ENCODE measurements at regions not wholly inside any gene's neighbourhood (a gene's known extent, or its start where the extent isn't known, plus 50 kb on each side); places are given as distances from the start of the nearest gene placed in this dataset.

GRCh38 chr7:125125315-125125714, 195.7 kb upstream of the POT1 start:
- TF ChIP-seq POLR2A (IDR thresholded peaks at IDR 0.05) (no peak), POLR2AphosphoS5 (IDR thresholded peaks at IDR 0.05) (no peak)

Measured in spleen (tissue), 3 donors.